NCI-H1048 (cell line): ENCODE measurements at regions not wholly inside any gene's neighbourhood (a gene's known extent, or its start where the extent isn't known, plus 50 kb on each side); places are given as distances from the start of the nearest gene placed in this dataset.
"Not testable (repeated sequence)": the region's sequence is repeated elsewhere in the genome, so short reads cannot be mapped to it uniquely, and the experiment has no call there.

Experiments
- DNase-seq: peaks from one replicate; lab custom pipeline; 2025; lab: John Stamatoyannopoulos, UW

- no peak for DNase-seq
Observed at GRCh38 chr4:43089730-43090129, 197.2 kb downstream of the GRXCR1 start.

GRCh38 chr4:43103048-43103447, 210.5 kb downstream of the GRXCR1 start:
- no peak for DNase-seq

GRCh38 chr4:43112139-43112538, 219.6 kb downstream of the GRXCR1 start:
- DNase-seq = no peak

GRCh38 chr4:43113196-43113595, 220.7 kb downstream of the GRXCR1 start:
- no peak for DNase-seq

- no peak for DNase-seq
Observed at GRCh38 chr4:43126595-43126994, 234.1 kb downstream of the GRXCR1 start.

- no peak for DNase-seq
Observed at GRCh38 chr4:43130228-43131021, 237.9 kb downstream of the GRXCR1 start.

- DNase-seq = no peak
Observed at GRCh38 chr4:43132010-43132582, 239.6 kb downstream of the GRXCR1 start.

GRCh38 chr4:43133566-43133965, 241.1 kb downstream of the GRXCR1 start:
- DNase-seq = no peak

- no peak for DNase-seq
Observed at GRCh38 chr4:43136752-43137151, 244.2 kb downstream of the GRXCR1 start.

- DNase-seq = no peak
Observed at GRCh38 chr4:43146198-43146597, 253.7 kb downstream of the GRXCR1 start.

- no peak for DNase-seq
Observed at GRCh38 chr4:43148481-43148880, 256.0 kb downstream of the GRXCR1 start.

- DNase-seq = no peak
Observed at GRCh38 chr4:43163101-43163792, 270.7 kb downstream of the GRXCR1 start.

- DNase-seq = no peak
Observed at GRCh38 chr4:43189741-43190140, 297.2 kb downstream of the GRXCR1 start.

- not testable (repeated sequence) for DNase-seq
Observed at GRCh38 chr4:43212576-43212975, 320.1 kb downstream of the GRXCR1 start.

GRCh38 chr4:43223820-43224219, 331.3 kb downstream of the GRXCR1 start:
- DNase-seq = no peak

GRCh38 chr4:43224559-43224958, 332.0 kb downstream of the GRXCR1 start:
- DNase-seq = no peak

GRCh38 chr4:43233321-43233720, 340.8 kb downstream of the GRXCR1 start:
- no peak for DNase-seq

GRCh38 chr4:43234626-43235415, 342.3 kb downstream of the GRXCR1 start:
- DNase-seq = no peak

GRCh38 chr4:43238008-43238407, 345.5 kb downstream of the GRXCR1 start:
- DNase-seq = no peak

- DNase-seq = no peak
Observed at GRCh38 chr4:43238585-43238984, 346.1 kb downstream of the GRXCR1 start.

- DNase-seq = no peak
Observed at GRCh38 chr4:43241104-43241503, 348.6 kb downstream of the GRXCR1 start.

- no peak for DNase-seq
Observed at GRCh38 chr4:43242606-43243005, 350.1 kb downstream of the GRXCR1 start.
